ENCODE measurements at regions not wholly inside any gene's neighbourhood (a gene's known extent, or its start where the extent isn't known, plus 50 kb on each side); places are given as distances from the start of the nearest gene placed in this dataset.

- no peak for TF ChIP-seq CTCF (IDR thresholded peaks at IDR 0.05; ENCODE audit: control extremely low read depth in 1 of 3, insufficient read depth in 1 of 3, low read depth in 1 of 3, low read length in 3 of 3)
These were observed 402.0 kb upstream of the NRG3 start (continued) for GRCh38 chr10:81472927-81473470.
